H1 (cell line): ENCODE measurements at regions not wholly inside any gene's neighbourhood (a gene's known extent, or its start where the extent isn't known, plus 50 kb on each side); places are given as distances from the start of the nearest gene placed in this dataset.

ENCODE experiments used
- EP300 ChIP-seq, 2 experiments: IDR thresholded peaks; 1 replicate in 1 of 2; 2 replicates in 1 of 2; pipeline ENCODE4 v1.6.1; 2011 to 2012; ENCODE audit warnings: low read depth in 2 of 2, low read length in 2 of 2, mild to moderate bottlenecking in 2 of 2, borderline replicate concordance in 1 of 2, inconsistent platforms in 1 of 2, moderate library complexity in 1 of 2
- JUN ChIP-seq: IDR thresholded peaks from 2 replicates; pipeline ENCODE4 v1.6.1; 2011; ENCODE audit warnings: low read depth, mild to moderate bottlenecking, improper control_type of control experiment, low read length
- TAF7 ChIP-seq: optimal IDR thresholded peaks from 2 replicates; pipeline ENCODE3; 2011; ENCODE audit warnings: low read depth, mild to moderate bottlenecking, inconsistent platforms, low read length, moderate library complexity, borderline replicate concordance
- YY1 ChIP-seq: IDR thresholded peaks from 2 replicates; pipeline ENCODE4 v1.6.1; 2011; ENCODE audit warnings: low read depth, mild to moderate bottlenecking, low read length
- ZNF274 ChIP-seq: IDR thresholded peaks from 2 replicates; pipeline ENCODE4 v1.7.0; 2012; ENCODE audit warnings: low read length, borderline replicate concordance; ENCODE audit errors: extremely low read depth
- TF ChIP-seq, protein P1 (sequence below), 3 experiments: IDR thresholded peaks; 1 replicate in 2 of 3; 2 replicates in 1 of 3; pipeline versions ENCODE4 v1.5.1 to v1.6.1; 2011; ENCODE audit warnings: low read length in 3 of 3, mild to moderate bottlenecking in 3 of 3, inconsistent platforms in 2 of 3, low read depth in 1 of 3, moderate library complexity in 1 of 3; ENCODE audit not compliant: insufficient read depth in 1 of 3; ENCODE audit errors: control extremely low read depth in 1 of 3

DNA sequence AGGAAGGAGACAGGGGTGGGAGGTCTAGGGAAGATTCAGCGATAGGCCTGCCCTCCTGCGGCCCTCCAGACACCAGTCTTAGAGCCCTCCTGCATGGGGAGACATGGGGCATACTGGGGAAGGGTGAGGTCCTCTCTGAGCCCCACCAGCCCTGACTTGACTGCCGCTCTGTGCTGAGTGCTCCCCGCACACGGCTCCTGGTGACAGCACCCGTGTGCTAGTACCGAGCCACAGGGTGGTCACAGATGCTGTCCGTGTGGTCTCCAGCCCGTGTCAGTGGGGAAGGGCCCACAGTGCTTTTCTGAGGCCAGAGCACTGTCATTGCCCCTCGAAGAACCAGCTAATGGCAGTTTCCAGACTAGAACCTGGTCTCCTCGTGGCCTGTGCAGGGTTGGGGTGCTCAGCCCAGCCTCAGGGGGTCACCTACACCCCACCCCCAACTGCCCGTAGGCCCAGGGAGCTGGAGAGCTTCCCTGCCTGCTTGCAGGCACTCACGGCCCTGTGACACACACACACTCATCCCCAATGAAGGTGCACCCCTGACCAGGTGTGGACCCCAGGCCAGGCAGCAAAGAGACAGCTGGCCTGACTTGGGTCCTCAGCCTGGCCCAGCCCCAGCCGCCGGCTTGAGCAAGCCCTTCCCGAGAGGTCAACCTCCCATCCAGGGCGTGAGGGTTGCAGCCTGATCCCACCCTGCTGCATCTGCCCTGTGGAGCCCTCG, 86.0 kb upstream of the RET start (continued):
- TF ChIP-seq, protein P1, sequence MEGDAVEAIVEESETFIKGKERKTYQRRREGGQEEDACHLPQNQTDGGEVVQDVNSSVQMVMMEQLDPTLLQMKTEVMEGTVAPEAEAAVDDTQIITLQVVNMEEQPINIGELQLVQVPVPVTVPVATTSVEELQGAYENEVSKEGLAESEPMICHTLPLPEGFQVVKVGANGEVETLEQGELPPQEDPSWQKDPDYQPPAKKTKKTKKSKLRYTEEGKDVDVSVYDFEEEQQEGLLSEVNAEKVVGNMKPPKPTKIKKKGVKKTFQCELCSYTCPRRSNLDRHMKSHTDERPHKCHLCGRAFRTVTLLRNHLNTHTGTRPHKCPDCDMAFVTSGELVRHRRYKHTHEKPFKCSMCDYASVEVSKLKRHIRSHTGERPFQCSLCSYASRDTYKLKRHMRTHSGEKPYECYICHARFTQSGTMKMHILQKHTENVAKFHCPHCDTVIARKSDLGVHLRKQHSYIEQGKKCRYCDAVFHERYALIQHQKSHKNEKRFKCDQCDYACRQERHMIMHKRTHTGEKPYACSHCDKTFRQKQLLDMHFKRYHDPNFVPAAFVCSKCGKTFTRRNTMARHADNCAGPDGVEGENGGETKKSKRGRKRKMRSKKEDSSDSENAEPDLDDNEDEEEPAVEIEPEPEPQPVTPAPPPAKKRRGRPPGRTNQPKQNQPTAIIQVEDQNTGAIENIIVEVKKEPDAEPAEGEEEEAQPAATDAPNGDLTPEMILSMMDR (IDR thresholded peaks at IDR 0.05; ENCODE audit: control extremely low read depth in 1 of 3, insufficient read depth in 1 of 3, low read depth in 1 of 3, low read length in 3 of 3), result no peak
- no peak for TF ChIP-seq YY1
- TF ChIP-seq JUN, result no peak
- no peak for TF ChIP-seq EP300 (IDR thresholded peaks at IDR 0.05; ENCODE audit: borderline replicate concordance in 1 of 2, low read depth in 2 of 2, low read length in 2 of 2)
- no peak for TF ChIP-seq TAF7
- no peak for TF ChIP-seq ZNF274
